ENCODE measurements at regions not wholly inside any gene's neighbourhood (a gene's known extent, or its start where the extent isn't known, plus 50 kb on each side); places are given as distances from the start of the nearest gene placed in this dataset.
A peak's percentile ranks its signal among the peaks of the same experiment; 100 is the strongest.

DNA sequence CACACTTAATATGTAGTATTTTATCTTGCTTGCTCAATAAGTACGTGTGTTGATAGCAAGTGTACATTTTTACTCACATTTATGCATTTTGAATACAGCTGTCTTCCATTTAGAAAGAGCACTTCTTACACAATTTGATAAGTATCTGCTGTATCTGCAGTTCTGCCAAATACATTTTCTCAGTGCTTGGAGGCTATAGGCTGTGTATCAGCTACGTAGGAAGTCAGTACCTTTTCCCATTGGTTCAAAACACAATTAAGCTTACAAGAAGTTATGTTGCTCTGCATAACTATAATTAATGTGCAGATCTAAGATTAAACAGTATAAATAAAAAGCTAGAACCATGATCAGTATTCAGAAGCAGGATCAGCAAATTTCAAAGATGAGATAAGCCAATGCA is 503.6 kb upstream of the SMIM21 start:
- TF ChIP-seq, protein P1, sequence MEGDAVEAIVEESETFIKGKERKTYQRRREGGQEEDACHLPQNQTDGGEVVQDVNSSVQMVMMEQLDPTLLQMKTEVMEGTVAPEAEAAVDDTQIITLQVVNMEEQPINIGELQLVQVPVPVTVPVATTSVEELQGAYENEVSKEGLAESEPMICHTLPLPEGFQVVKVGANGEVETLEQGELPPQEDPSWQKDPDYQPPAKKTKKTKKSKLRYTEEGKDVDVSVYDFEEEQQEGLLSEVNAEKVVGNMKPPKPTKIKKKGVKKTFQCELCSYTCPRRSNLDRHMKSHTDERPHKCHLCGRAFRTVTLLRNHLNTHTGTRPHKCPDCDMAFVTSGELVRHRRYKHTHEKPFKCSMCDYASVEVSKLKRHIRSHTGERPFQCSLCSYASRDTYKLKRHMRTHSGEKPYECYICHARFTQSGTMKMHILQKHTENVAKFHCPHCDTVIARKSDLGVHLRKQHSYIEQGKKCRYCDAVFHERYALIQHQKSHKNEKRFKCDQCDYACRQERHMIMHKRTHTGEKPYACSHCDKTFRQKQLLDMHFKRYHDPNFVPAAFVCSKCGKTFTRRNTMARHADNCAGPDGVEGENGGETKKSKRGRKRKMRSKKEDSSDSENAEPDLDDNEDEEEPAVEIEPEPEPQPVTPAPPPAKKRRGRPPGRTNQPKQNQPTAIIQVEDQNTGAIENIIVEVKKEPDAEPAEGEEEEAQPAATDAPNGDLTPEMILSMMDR (IDR thresholded peaks at IDR 0.05; ENCODE audit: low read depth, low read length): no peak
- DNase-seq (ENCODE audit: low read depth in 2 of 2): no peak

DNA sequence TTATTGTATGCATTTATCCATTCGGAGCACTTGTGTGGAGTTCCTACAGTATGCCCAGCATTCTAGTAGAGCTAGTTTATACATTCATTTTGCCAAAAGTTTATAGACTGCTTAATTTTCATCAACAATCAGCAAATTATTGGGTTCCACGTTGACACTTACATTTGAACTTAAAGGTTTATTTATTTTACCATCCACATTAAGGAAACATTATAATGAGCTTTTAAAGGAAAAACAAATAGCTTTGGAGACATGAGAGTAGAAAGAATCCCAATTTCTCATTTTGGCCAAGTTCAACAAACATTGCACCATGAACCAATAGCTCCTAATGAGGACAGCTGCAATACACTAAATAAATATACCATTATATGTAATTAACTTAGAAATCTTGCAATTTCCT is 501.2 kb upstream of the SMIM21 start:
- DNase-seq (ENCODE audit: low read depth in 2 of 2): no peak
- no peak overlapping the region for H3K4me3 ChIP-seq (replicated peaks in 1 of 2; ENCODE audit: low read depth in 2 of 2, low read length in 2 of 2)
- TF ChIP-seq, protein P1 (IDR thresholded peaks at IDR 0.05; ENCODE audit: low read depth, low read length): no peak

More for the DNA sequence above, 503.6 kb upstream of the SMIM21 start:
- H3K4me3 ChIP-seq (replicated peaks in 1 of 2; ENCODE audit: low read depth in 2 of 2, low read length in 2 of 2): no peak overlapping the region

DNA sequence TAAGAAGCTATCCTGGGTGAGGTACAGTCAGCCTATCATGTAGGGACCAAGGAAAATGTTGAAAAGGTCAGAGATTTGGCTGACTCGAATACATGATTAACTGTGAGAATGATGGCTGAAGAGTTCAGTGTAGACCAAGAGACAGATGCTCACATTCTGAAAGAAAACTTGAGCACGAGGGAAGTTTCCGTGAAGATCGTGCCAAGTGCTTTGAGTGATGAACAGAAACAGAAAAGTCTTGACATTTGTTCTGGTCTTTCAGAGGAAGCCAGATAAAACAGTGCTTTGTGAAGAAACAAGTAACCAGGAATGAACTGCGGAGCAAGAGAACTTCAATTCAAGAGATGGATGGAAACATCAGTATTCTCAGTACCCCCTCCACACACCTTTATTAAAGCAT is 500.3 kb upstream of the SMIM21 start:
- TF ChIP-seq, protein P1 (IDR thresholded peaks at IDR 0.05; ENCODE audit: low read depth, low read length): no peak
- no peak overlapping the region for H3K4me3 ChIP-seq (replicated peaks in 1 of 2; ENCODE audit: low read depth in 2 of 2, low read length in 2 of 2)
- no peak for DNase-seq (ENCODE audit: low read depth in 2 of 2)

DNA sequence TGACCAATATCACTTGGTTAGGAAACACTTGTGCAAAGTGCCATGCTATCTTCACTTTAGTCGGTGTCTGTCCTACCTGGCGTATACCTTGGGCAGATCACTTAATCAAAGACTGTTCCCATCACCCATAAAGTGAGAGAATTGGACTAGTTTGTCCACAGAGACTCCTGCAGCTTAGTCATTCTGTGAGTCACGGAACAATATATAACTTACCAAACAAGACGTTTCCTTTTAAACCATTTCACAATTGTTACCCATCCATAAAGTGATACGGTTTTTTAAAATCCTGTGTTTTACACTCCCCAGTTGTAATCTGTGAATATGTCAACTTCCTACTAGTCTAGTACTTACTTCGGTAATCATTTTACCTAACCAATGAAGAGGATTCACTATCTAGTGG is 499.3 kb upstream of the SMIM21 start:
- TF ChIP-seq, protein P1 (IDR thresholded peaks at IDR 0.05; ENCODE audit: low read depth, low read length): no peak
- peak in 1 of 2 donors; percentile 23 for DNase-seq (ENCODE audit: low read depth in 2 of 2)
- no peak overlapping the region for H3K4me3 ChIP-seq (replicated peaks in 1 of 2; ENCODE audit: low read depth in 2 of 2, low read length in 2 of 2)

DNA sequence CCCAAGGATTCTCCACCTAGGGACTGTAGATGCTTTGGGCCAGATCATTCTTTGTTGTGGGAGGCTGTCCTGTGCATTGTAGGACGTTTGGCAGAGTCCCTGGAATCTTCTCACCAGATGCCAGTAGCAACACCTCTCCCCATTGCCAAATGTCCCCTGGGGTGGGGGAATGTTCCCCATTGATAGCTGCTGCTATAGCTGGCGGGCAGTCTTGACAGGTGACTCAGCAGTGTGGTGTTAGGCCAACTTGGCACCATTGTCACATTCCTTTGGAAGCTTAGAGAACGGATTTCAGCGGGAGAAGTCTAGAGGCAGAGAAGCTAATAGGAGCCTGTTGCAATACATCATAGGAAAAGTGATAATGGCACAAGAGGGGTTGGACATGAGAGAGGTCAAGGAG is 495.7 kb upstream of the SMIM21 start:
- peak; percentile 14 to 91 for DNase-seq (ENCODE audit: low read depth in 2 of 2)
- TF ChIP-seq, protein P1 (IDR thresholded peaks at IDR 0.05; ENCODE audit: low read depth, low read length): no peak

DNA sequence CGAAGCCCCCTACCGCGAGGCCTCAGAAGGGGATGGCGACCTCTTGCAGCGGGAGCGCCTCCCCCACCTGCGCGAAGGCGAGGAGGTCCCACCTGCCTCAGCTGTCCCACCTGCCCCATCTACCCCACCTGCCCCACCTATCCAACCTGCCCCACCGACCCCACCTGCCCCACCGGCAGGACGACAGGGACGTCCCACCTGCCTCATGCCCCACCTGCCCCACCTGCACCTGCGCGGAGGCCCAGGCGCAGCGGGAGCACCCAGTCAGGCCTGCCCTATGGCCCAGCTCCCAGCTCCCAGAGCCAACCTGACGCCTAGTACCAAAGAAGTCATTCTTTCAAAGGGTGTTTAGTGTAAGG is 489.1 kb upstream of the SMIM21 start:
- H3K4me3 ChIP-seq (replicated peaks in 1 of 2; ENCODE audit: low read depth in 2 of 2, low read length in 2 of 2): no peak overlapping the region
- no peak for DNase-seq (ENCODE audit: low read depth in 2 of 2)
- TF ChIP-seq, protein P1 (IDR thresholded peaks at IDR 0.05; ENCODE audit: low read depth, low read length): no peak

More for the DNA sequence above, 495.7 kb upstream of the SMIM21 start:
- no peak overlapping the region for H3K4me3 ChIP-seq (replicated peaks in 1 of 2; ENCODE audit: low read depth in 2 of 2, low read length in 2 of 2)

DNA sequence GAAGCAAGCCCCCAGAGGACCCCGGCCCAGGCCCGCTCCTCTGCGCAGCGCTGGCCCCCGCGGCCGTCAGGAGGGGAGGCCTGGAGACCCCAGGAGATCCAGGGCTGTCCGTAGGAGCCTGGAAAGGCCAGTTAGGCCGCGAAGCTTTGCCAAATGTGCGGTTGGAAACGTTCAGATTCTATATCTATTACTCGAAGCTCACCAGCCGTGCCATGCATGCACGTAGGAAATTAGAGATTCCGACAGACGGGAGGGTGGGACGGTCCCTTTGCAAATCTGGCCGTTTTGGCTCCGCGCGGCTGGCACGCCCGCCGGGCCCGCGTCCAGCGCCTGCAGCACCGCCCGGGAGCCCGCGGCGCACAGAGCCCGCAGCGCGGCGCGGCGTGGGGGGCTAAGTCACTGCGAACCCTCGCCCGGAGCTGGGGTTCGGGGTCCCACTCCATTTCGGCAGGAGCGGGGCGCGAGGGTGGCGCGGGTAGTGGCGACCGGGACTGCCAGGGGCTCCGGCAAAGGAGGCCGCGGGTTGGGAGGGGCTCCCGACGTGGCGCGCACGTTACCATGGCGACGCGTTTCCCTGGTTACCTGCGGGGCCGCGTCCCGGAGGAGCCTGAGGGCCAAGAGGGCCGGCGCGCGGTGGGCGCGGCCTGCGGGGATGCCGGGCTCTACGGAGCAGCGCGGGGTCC is 488.6 kb upstream of the SMIM21 start:
- H3K4me3 ChIP-seq (replicated peaks in 1 of 2; ENCODE audit: low read depth in 2 of 2, low read length in 2 of 2): no peak overlapping the region
- TF ChIP-seq, protein P1 (IDR thresholded peaks at IDR 0.05; ENCODE audit: low read depth, low read length): no peak
- DNase-seq (ENCODE audit: low read depth in 2 of 2): peak in 1 of 2 donors; percentile 8
